ENCODE measurements at regions not wholly inside any gene's neighbourhood (a gene's known extent, or its start where the extent isn't known, plus 50 kb on each side); places are given as distances from the start of the nearest gene placed in this dataset.
"Not testable (repeated sequence)": the region's sequence is repeated elsewhere in the genome, so short reads cannot be mapped to it uniquely, and the experiment has no call there.

GRCh38 chr16:86222547-86222946, 287.8 kb upstream of the FOXF1 start:
- no peak for DNase-seq (ENCODE audit: low read depth in 2 of 3, low spot score in 2 of 3)

- DNase-seq (ENCODE audit: low read depth in 2 of 3, low spot score in 2 of 3) = no peak
These were observed 287.3 kb upstream of the FOXF1 start for GRCh38 chr16:86222965-86223551.

DNA sequence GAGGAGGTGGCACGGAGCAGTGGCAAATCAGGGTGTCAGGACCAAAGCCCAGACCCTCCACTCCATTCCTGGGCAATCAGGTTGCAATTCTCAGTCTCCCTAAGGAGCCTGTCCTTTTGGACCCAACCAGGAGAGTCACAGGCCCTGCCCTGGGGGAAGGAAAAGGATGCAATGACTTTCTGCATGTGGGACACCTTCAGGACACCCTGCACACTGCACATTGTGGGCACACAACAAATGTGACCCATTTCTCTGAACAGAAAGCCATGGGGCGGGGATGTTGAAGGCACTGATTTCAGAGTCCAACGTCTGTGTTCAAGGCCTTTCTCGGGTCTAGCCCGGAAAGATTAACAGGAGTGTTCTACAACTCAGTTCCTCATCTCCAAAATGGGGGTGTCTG, 286.2 kb upstream of the FOXF1 start:
- DNase-seq (ENCODE audit: low read depth in 2 of 3, low spot score in 2 of 3) = no peak

- DNase-seq (ENCODE audit: low read depth in 2 of 3, low spot score in 2 of 3) = no peak
These were observed 285.7 kb upstream of the FOXF1 start for GRCh38 chr16:86224629-86225028.

- no peak for DNase-seq (ENCODE audit: low read depth in 2 of 3, low spot score in 2 of 3)
These were observed 284.4 kb upstream of the FOXF1 start for GRCh38 chr16:86225905-86226371.

DNA sequence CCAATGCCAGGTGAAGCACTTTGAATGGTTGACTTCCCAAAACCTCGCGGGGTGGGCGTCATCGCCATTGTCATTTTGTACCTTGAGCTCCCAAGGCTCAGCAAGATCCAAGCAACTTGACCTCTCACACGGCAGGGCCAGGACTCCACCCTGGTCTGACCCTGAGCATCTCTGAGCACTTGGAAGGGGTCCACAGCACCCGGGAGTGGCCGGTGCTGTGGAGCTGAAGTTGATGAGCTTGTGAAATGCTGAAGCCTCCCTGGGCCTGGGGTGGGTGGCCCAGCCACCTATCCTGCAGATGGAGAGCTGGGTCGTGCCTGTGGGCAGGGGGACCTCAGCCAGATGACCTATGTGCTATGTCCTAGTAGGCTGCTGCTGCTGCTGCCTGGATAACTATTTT, 283.3 kb upstream of the FOXF1 start:
- DNase-seq (ENCODE audit: low read depth in 2 of 3, low spot score in 2 of 3) = no peak

DNA sequence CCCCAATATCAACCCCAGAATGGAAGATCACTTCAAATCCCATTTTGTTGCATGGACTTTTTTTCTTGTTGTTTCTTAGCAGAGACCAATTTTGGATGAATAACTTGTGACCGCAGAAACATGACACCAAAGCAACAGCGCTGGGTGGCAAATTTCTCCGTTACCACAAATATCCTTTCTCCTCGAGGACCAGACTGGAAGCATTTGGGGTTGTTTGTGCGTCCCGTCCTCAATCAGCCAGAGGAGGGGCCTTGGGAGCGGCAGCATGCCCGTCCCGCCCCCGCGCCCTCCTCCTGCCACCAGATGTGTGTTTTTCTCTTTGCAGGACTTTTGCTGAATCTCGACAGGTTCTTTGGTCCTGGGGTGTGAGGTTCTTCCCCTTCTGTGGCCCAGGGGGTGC, 282.5 kb upstream of the FOXF1 start:
- DNase-seq (ENCODE audit: low read depth in 2 of 3, low spot score in 2 of 3) = no peak

DNA sequence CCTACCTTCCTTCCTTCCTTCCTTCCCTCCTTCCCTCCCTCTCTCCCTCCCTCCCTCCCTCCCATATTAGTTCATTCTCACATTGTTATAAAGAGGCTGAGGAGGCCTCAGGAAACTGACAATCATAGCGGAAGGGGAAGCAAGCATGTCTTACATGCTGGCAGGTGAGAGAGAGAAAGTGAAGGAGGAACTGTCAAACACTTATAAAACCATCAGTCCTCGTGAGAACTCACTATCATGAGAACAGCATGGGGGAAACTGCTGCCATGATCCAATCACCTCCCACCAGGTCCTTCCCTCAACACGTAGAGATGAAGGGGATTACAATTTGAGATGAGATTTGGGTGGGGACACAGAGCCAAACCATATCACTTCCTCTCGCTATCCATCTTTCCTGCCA, 281.6 kb upstream of the FOXF1 start:
- DNase-seq (ENCODE audit: low read depth in 2 of 3, low spot score in 2 of 3) = no peak

DNA sequence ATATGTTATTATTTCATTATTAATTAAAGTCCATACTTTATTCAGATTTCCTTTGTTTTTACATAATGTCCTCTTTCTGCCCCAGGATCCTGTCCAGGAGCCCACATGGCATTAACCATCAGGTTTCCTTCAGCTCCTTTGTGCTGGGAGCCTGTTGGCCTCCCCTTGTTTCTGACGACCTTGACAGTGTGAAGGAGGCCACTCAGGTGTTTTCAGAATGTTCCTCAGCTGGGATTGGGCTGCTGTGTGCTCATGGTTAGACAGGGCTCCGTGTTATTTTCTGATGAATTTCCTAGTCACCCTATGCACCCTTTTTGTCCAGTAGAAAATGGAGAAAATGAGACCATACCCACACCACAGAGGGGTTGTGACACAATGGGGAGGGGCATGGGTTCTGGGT, 281.0 kb upstream of the FOXF1 start:
- no peak for DNase-seq (ENCODE audit: low read depth in 2 of 3, low spot score in 2 of 3)

- no peak for DNase-seq (ENCODE audit: low read depth in 2 of 3, low spot score in 2 of 3)
These were observed 280.3 kb upstream of the FOXF1 start for GRCh38 chr16:86229866-86230656.

- DNase-seq (ENCODE audit: low read depth in 2 of 3, low spot score in 2 of 3) = no peak
These were observed 278.9 kb upstream of the FOXF1 start for GRCh38 chr16:86231321-86231995.

- DNase-seq (ENCODE audit: low read depth in 2 of 3, low spot score in 2 of 3) = no peak
These were observed 278.4 kb upstream of the FOXF1 start for GRCh38 chr16:86231996-86232350.

- no peak for DNase-seq (ENCODE audit: low read depth in 2 of 3, low spot score in 2 of 3)
These were observed 277.8 kb upstream of the FOXF1 start for GRCh38 chr16:86232496-86232895.

- DNase-seq (ENCODE audit: low read depth in 2 of 3, low spot score in 2 of 3) = not testable (repeated sequence)
These were observed 276.8 kb upstream of the FOXF1 start for GRCh38 chr16:86233506-86233905.

- DNase-seq (ENCODE audit: low read depth in 2 of 3, low spot score in 2 of 3) = no peak
These were observed 270.9 kb upstream of the FOXF1 start for GRCh38 chr16:86239381-86239780.

GRCh38 chr16:86240716-86241363, 269.5 kb upstream of the FOXF1 start:
- no peak for DNase-seq (ENCODE audit: low read depth in 2 of 3, low spot score in 2 of 3)

- no peak for DNase-seq (ENCODE audit: low read depth in 2 of 3, low spot score in 2 of 3)
These were observed 268.6 kb upstream of the FOXF1 start for GRCh38 chr16:86241681-86242080.

DNA sequence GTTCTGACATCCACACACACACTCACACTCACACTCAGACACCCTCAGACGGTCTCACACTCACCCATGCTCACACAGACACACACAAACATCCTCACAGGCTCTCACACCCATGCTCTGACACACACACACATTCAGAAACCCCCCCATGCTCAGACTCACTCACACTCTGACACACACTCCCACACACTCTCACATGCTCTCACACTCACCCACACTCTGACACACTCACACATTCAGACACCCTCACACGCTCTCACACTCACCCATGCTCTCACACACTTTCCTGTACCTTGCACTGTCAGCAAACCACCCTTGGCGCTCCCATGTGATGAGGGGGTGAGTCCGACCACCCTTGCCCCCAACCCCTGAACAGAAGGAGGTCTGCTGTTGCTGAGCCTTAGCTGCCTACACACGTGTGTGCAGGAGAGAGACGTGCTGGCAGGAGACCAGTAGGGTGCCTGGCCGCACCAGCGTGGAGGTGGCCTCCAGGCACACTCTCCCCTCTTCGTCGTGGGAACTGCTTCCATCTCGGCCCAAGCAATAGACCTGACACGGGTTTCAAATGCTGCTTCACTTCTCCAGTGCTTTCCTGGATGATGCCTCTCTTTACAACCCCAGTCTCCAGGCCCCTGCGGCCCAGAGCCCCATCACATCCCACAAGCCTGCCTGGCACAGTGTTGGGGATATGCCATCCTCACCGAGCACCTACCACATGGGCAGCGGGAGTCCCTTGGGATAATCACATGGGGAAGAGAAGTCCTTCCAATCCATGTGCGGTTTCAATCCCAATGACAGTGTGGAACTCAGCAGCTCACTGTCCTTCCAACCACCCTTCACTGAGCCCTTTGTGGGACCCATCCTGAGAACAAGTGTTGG, 267.8 kb upstream of the FOXF1 start:
- DNase-seq (ENCODE audit: low read depth in 2 of 3, low spot score in 2 of 3) = no peak

GRCh38 chr16:86243123-86243473, 267.2 kb upstream of the FOXF1 start:
- DNase-seq (ENCODE audit: low read depth in 2 of 3, low spot score in 2 of 3) = no peak

- no peak for DNase-seq (ENCODE audit: low read depth in 2 of 3, low spot score in 2 of 3)
These were observed 266.7 kb upstream of the FOXF1 start for GRCh38 chr16:86243571-86244154.

Data from hematopoietic multipotent progenitor cell (in vitro differentiated cells).